Iris pigment epithelial cell (primary cell): ENCODE measurements at regions not wholly inside any gene's neighbourhood (a gene's known extent, or its start where the extent isn't known, plus 50 kb on each side); places are given as distances from the start of the nearest gene placed in this dataset.

Source experiments
- DNase-seq: peaks from one replicate; pipeline ENCODE4 v3.0.0-alpha.2; 2011; ENCODE audit warnings: low read depth

- DNase-seq: no peak
These were observed 51.1 kb upstream of the ZNF236 start for GRCh38 chr18:76771192-76771799.

- DNase-seq: no peak
These were observed 54.4 kb upstream of the ZNF236 start for GRCh38 chr18:76767954-76768353.

- DNase-seq: no peak
These were observed 55.9 kb upstream of the ZNF236 start for GRCh38 chr18:76766429-76766828.

GRCh38 chr18:76765649-76766048, 56.7 kb upstream of the ZNF236 start:
- DNase-seq: peak; percentile 5

- no peak for DNase-seq
These were observed 58.0 kb upstream of the ZNF236 start for GRCh38 chr18:76764291-76764901.

GRCh38 chr18:76759056-76759455, 63.3 kb upstream of the ZNF236 start:
- no peak for DNase-seq

- no peak for DNase-seq
These were observed 64.4 kb upstream of the ZNF236 start for GRCh38 chr18:76757925-76758324.

GRCh38 chr18:76757335-76757734, 65.0 kb upstream of the ZNF236 start:
- DNase-seq: no peak

- no peak for DNase-seq
These were observed 65.7 kb upstream of the ZNF236 start for GRCh38 chr18:76756531-76757253.

- no peak for DNase-seq
These were observed 68.0 kb upstream of the ZNF236 start for GRCh38 chr18:76754351-76754750.

- no peak for DNase-seq
These were observed 70.0 kb upstream of the ZNF236 start for GRCh38 chr18:76752400-76752799.

GRCh38 chr18:76750917-76751890, 71.2 kb upstream of the ZNF236 start:
- no peak for DNase-seq

- no peak for DNase-seq
These were observed 72.1 kb upstream of the ZNF236 start for GRCh38 chr18:76750269-76750668.

- no peak for DNase-seq
These were observed 74.7 kb upstream of the ZNF236 start for GRCh38 chr18:76747676-76748075.

GRCh38 chr18:76741346-76741745, 81.0 kb upstream of the ZNF236 start:
- DNase-seq: no peak

GRCh38 chr18:76736309-76736708, 86.0 kb upstream of the ZNF236 start:
- no peak for DNase-seq

GRCh38 chr18:76730901-76731300, 91.5 kb upstream of the ZNF236 start:
- DNase-seq: no peak

- DNase-seq: no peak
These were observed 94.8 kb upstream of the ZNF236 start for GRCh38 chr18:76727589-76727988.

GRCh38 chr18:76725445-76725844, 96.9 kb upstream of the ZNF236 start:
- DNase-seq: no peak

GRCh38 chr18:76722224-76723061, 99.9 kb upstream of the ZNF236 start:
- DNase-seq: no peak
